Endothelial cell of umbilical vein (primary cell): ENCODE measurements at regions not wholly inside any gene's neighbourhood (a gene's known extent, or its start where the extent isn't known, plus 50 kb on each side); places are given as distances from the start of the nearest gene placed in this dataset.

Experiments used
- CTCF ChIP-seq, 2 donors: IDR thresholded peaks; 1 replicate in 1 of 2; 2 replicates in 1 of 2; pipeline ENCODE4 v1.5.1; 2011; ENCODE audit warnings: low read length in 2 of 2, mild to moderate bottlenecking in 2 of 2, moderate library complexity in 2 of 2, control low read depth in 1 of 2, inconsistent platforms in 1 of 2, low read depth in 1 of 2; ENCODE audit not compliant: insufficient read depth in 1 of 2; ENCODE audit errors: extremely low read depth in 1 of 2
- EZH2 ChIP-seq: IDR thresholded peaks from 2 replicates; pipeline ENCODE4 v1.6.1; 2012; ENCODE audit warnings: borderline replicate concordance, low read depth, mild to moderate bottlenecking, moderate library complexity, low read length, inconsistent platforms; ENCODE audit not compliant: severe bottlenecking
- MAX ChIP-seq: IDR thresholded peaks from 2 replicates; pipeline ENCODE4 v1.6.1; 2011; ENCODE audit not compliant: insufficient read depth, insufficient read length
- POLR2A ChIP-seq: IDR thresholded peaks from 2 replicates; pipeline ENCODE4 v1.6.1; 2012; ENCODE audit warnings: low read depth, mild to moderate bottlenecking, control low read depth, low read length
- POLR2AphosphoS5 ChIP-seq: IDR thresholded peaks from 2 replicates; pipeline ENCODE4 v1.6.1; 2012; ENCODE audit warnings: low read depth, mild to moderate bottlenecking, control low read depth, low read length, moderate library complexity; ENCODE audit not compliant: insufficient read depth

GRCh38 chr4:28665306-28665705, 1804.7 kb downstream of the STIM2 start:
- no peak for TF ChIP-seq CTCF (IDR thresholded peaks at IDR 0.05; ENCODE audit: extremely low read depth in 1 of 2, insufficient read depth in 1 of 2, low read depth in 1 of 2, low read length in 2 of 2)
- TF ChIP-seq EZH2: no peak
- TF ChIP-seq POLR2AphosphoS5: no peak
- no peak for TF ChIP-seq MAX
- no peak for TF ChIP-seq POLR2A
